Trophoblast cell (in vitro differentiated cells and primary cell): ENCODE measurements at regions not wholly inside any gene's neighbourhood (a gene's known extent, or its start where the extent isn't known, plus 50 kb on each side); places are given as distances from the start of the nearest gene placed in this dataset.
A peak's percentile ranks its signal among the peaks of the same experiment; 100 is the strongest.

Source experiments
- DNase-seq, 2 donors: peaks; one replicate each; pipeline ENCODE4 v3.0.0-alpha.2; 2016
- H2AFZ ChIP-seq: 2 replicates; pipeline ENCODE4 v1.6.1; 2013; ENCODE audit warnings: low read length, moderate library complexity, mild to moderate bottlenecking; ENCODE audit not compliant: insufficient read depth, poor library complexity
- H2AK5ac ChIP-seq: 2 replicates; pipeline ENCODE4 v1.6.1; 2013; ENCODE audit warnings: mild to moderate bottlenecking, low read length
- H2BK120ac ChIP-seq: 2 replicates; pipeline ENCODE4 v1.6.1; 2013; ENCODE audit warnings: low read length, mild to moderate bottlenecking, moderate library complexity; ENCODE audit not compliant: insufficient read depth, poor library complexity
- H2BK12ac ChIP-seq: 2 replicates; pipeline ENCODE4 v1.6.1; 2013; ENCODE audit warnings: mild to moderate bottlenecking, low read length, moderate library complexity
- H2BK5ac ChIP-seq: 2 replicates; pipeline ENCODE4 v1.6.1; 2013; ENCODE audit warnings: low read length, low read depth, moderate library complexity, mild to moderate bottlenecking; ENCODE audit not compliant: poor library complexity
- H3K14ac ChIP-seq: 2 replicates; pipeline ENCODE4 v1.6.1; 2013; ENCODE audit warnings: mild to moderate bottlenecking, low read length
- H3K18ac ChIP-seq: 2 replicates; pipeline ENCODE4 v1.6.1; 2013; ENCODE audit warnings: mild to moderate bottlenecking, low read length
- H3K23ac ChIP-seq: 2 replicates; pipeline ENCODE4 v1.6.1; 2013; ENCODE audit warnings: low read length
- H3K27ac ChIP-seq: 2 replicates; pipeline ENCODE4 v1.5.1; 2013; ENCODE audit warnings: low read depth, mild to moderate bottlenecking, inconsistent platforms, low read length, moderate library complexity
- H3K27me3 ChIP-seq: 2 replicates; pipeline ENCODE4 v1.6.1; 2013; ENCODE audit warnings: inconsistent platforms, mild to moderate bottlenecking, low read length, moderate library complexity; ENCODE audit not compliant: insufficient read depth
- H3K36me3 ChIP-seq, 2 experiments: 1 replicate in 1 of 2; 2 replicates in 1 of 2; pipeline ENCODE4 v1.6.1; 2013; ENCODE audit warnings: low read length in 2 of 2, mild to moderate bottlenecking in 2 of 2, moderate library complexity in 1 of 2; ENCODE audit not compliant: insufficient read depth in 2 of 2, control insufficient read depth in 1 of 2
- H3K4ac ChIP-seq: 2 replicates; pipeline ENCODE4 v1.6.1; 2013; ENCODE audit warnings: low read depth, mild to moderate bottlenecking, low read length, moderate library complexity
- H3K4me1 ChIP-seq, 2 experiments: 1 replicate in 1 of 2; 2 replicates in 1 of 2; pipeline ENCODE4 v1.6.1; 2013; ENCODE audit warnings: low read length in 2 of 2, mild to moderate bottlenecking in 2 of 2, moderate library complexity in 1 of 2; ENCODE audit not compliant: insufficient read depth in 2 of 2, control insufficient read depth in 1 of 2
- H3K4me2 ChIP-seq: 2 replicates; pipeline ENCODE4 v1.6.1; 2013; ENCODE audit warnings: inconsistent platforms, mild to moderate bottlenecking, low read length, moderate library complexity
- H3K4me3 ChIP-seq: 2 replicates; pipeline ENCODE4 v1.5.1; 2013; ENCODE audit warnings: mild to moderate bottlenecking, low read depth, low read length, inconsistent platforms
- H3K79me1 ChIP-seq: one replicate; pipeline ENCODE4 v1.6.1; 2013; ENCODE audit warnings: low read length
- H3K79me2 ChIP-seq: 2 replicates; pipeline ENCODE4 v1.6.1; 2013; ENCODE audit warnings: low read length, mild to moderate bottlenecking; ENCODE audit not compliant: control insufficient read depth, insufficient read depth, poor library complexity
- H3K9ac ChIP-seq: 2 replicates; pipeline ENCODE4 v1.6.1; 2013; ENCODE audit warnings: mild to moderate bottlenecking, low read length
- H3K9me3 ChIP-seq: 2 replicates; pipeline ENCODE4 v1.6.1; 2013; ENCODE audit warnings: low read depth, mild to moderate bottlenecking, control low read depth, inconsistent platforms, low read length; ENCODE audit not compliant: insufficient read depth
- H4K12ac ChIP-seq: 2 replicates; pipeline ENCODE4 v1.6.1; 2013; ENCODE audit warnings: low read depth, mild to moderate bottlenecking, low read length, moderate library complexity
- H4K8ac ChIP-seq: 2 replicates; pipeline ENCODE4 v1.6.1; 2013; ENCODE audit warnings: low read depth, mild to moderate bottlenecking, low read length, moderate library complexity
- H4K91ac ChIP-seq: one replicate; pipeline ENCODE4 v1.6.1; 2013; ENCODE audit warnings: low read depth, mild to moderate bottlenecking, low read length, moderate library complexity
- WGBS: extraction: QIAGEN DNeasy Blood & Tissue Kit; methylation state at CpG from one replicate; pipeline ENCODE4 v1.1.7; 2013; ENCODE audit warnings: missing lambda C conversion rate; ENCODE audit not compliant: insufficient read length, insufficient coverage; ENCODE audit errors: extremely low coverage; 5-methylcytosine and 5-hydroxymethylcytosine counted together

GRCh38 chr3:28651159-28651558 lies 302.5 kb upstream of the AZI2 start:
- no peak overlapping the region for H4K12ac ChIP-seq
- no peaks in the 10 kb centered on the region for H3K36me3 ChIP-seq
- H3K9ac ChIP-seq = no peak overlapping the region
- H2AK5ac ChIP-seq = no peak overlapping the region
- no peak overlapping the region for H2BK5ac ChIP-seq
- H3K79me1 ChIP-seq = no peaks in the 10 kb centered on the region
- no peak overlapping the region for H2BK12ac ChIP-seq
- no peaks in the 10 kb centered on the region for H3K9me3 ChIP-seq
- no peak overlapping the region for H3K4me2 ChIP-seq
- no peak overlapping the region for H2BK120ac ChIP-seq
- H2AFZ ChIP-seq = no peak overlapping the region
- H3K18ac ChIP-seq = no peak overlapping the region
- H4K8ac ChIP-seq = no peak overlapping the region
- no peak for DNase-seq
- no peak overlapping the region for H3K27ac ChIP-seq
- H3K4ac ChIP-seq = no peak overlapping the region
- no peak overlapping the region for H3K4me3 ChIP-seq
- no peak overlapping the region for H3K23ac ChIP-seq
- H4K91ac ChIP-seq = no peak overlapping the region
- no CpG with 5 or more reads among the region's 3 CpGs for WGBS
- H3K79me2 ChIP-seq = no peaks in the 10 kb centered on the region
- H3K27me3 ChIP-seq = no peaks in the 10 kb centered on the region
- H3K4me1 ChIP-seq = no peaks in the 10 kb centered on the region
- H3K14ac ChIP-seq = no peak overlapping the region

DNA sequence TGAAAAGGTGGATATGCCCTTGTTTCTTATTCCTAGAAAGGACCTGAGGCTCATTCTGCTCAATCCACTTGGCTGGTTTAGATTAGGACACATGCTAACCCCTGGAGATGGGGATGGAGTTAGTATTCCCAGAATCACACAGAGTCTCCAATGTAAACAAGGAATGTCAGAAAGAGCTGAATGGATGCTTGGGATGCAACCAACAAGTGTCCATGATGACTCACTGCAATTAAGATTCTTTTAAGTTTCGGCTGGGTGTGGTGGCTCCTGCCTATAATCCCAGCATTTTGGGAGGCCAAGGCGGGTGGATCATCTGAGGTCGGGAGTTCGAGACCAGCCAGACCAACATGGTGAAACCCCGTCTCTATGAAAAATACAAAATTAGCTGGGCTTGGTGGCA lies 315.5 kb upstream of the AZI2 start:
- no peaks in the 10 kb centered on the region for H3K4me1 ChIP-seq
- no peak overlapping the region for H3K4ac ChIP-seq
- no peak overlapping the region for H2AK5ac ChIP-seq
- H4K8ac ChIP-seq = no peak overlapping the region
- no peaks in the 10 kb centered on the region for H3K9me3 ChIP-seq
- H3K18ac ChIP-seq = no peak overlapping the region
- H3K14ac ChIP-seq = no peak overlapping the region
- H3K4me3 ChIP-seq = no peak overlapping the region
- H3K4me2 ChIP-seq = no peak overlapping the region
- H2BK12ac ChIP-seq = no peak overlapping the region
- H3K36me3 ChIP-seq = no peaks in the 10 kb centered on the region
- no peak overlapping the region for H4K91ac ChIP-seq
- H2BK5ac ChIP-seq = no peak overlapping the region
- H2BK120ac ChIP-seq = no peak overlapping the region
- H3K23ac ChIP-seq = peak overlapping the region; percentile 15
- no peak overlapping the region for H2AFZ ChIP-seq
- H3K79me2 ChIP-seq = no peaks in the 10 kb centered on the region
- H3K79me1 ChIP-seq = no peaks in the 10 kb centered on the region
- H3K9ac ChIP-seq = no peak overlapping the region
- no peaks in the 10 kb centered on the region for H3K27me3 ChIP-seq
- no peak for DNase-seq
- no peak overlapping the region for H3K27ac ChIP-seq
- H4K12ac ChIP-seq = no peak overlapping the region
- no CpG with 5 or more reads among the region's 5 CpGs for WGBS

GRCh38 chr3:28667646-28668621 lies 319.3 kb upstream of the AZI2 start:
- Histone ChIP-seq H3K79me1 (no peaks in the 10 kb centered on the region), H3K27ac (no peak overlapping the region), H3K14ac (no peak overlapping the region), H2BK5ac (no peak overlapping the region), H3K4ac (no peak overlapping the region), H3K36me3 (no peaks in the 10 kb centered on the region), H3K4me2 (no peak overlapping the region), H4K91ac (no peak overlapping the region), H3K4me3 (no peak overlapping the region), H3K27me3 (no peaks in the 10 kb centered on the region), H2AK5ac (no peak overlapping the region), H3K4me1 (no peaks in the 10 kb centered on the region), H2BK120ac (no peak overlapping the region), H2AFZ (no peak overlapping the region), H3K9me3 (no peaks in the 10 kb centered on the region), H3K9ac (no peak overlapping the region), H4K12ac (no peak overlapping the region), H3K18ac (no peak overlapping the region), H2BK12ac (no peak overlapping the region), H3K79me2 (no peaks in the 10 kb centered on the region), H4K8ac (no peak overlapping the region), H3K23ac (no peak overlapping the region)
- peak; percentile 69 to 83 for DNase-seq
- WGBS = no CpG with 5 or more reads among the region's 5 CpGs

GRCh38 chr3:28669870-28670269 lies 321.2 kb upstream of the AZI2 start:
- Histone ChIP-seq H3K23ac (no peak overlapping the region), H4K12ac (no peak overlapping the region), H2BK5ac (no peak overlapping the region), H3K4me3 (no peak overlapping the region), H2BK120ac (no peak overlapping the region), H3K79me1 (no peaks in the 10 kb centered on the region), H4K8ac (no peak overlapping the region), H4K91ac (no peak overlapping the region), H2AK5ac (no peak overlapping the region), H3K4ac (no peak overlapping the region), H3K9ac (no peak overlapping the region), H3K79me2 (no peaks in the 10 kb centered on the region), H2AFZ (no peak overlapping the region), H3K4me2 (no peak overlapping the region), H3K27ac (no peak overlapping the region), H3K14ac (no peak overlapping the region), H3K9me3 (no peaks in the 10 kb centered on the region), H3K36me3 (no peaks in the 10 kb centered on the region), H3K18ac (no peak overlapping the region), H3K27me3 (no peaks in the 10 kb centered on the region), H3K4me1 (no peaks in the 10 kb centered on the region), H2BK12ac (no peak overlapping the region)
- DNase-seq = no peak
- no CpG with 5 or more reads among the region's 2 CpGs for WGBS
